ENCODE measurements at regions not wholly inside any gene's neighbourhood (a gene's known extent, or its start where the extent isn't known, plus 50 kb on each side); places are given as distances from the start of the nearest gene placed in this dataset.

GRCh38 chr11:44408711-44409470 is 99.0 kb upstream of the ALX4 start (continued):
- TF ChIP-seq ZBTB33 (IDR thresholded peaks at IDR 0.05; ENCODE audit: extremely low read depth, insufficient replicate concordance, low read length) (no peak), POLR2A (IDR thresholded peaks at IDR 0.05; ENCODE audit: borderline replicate concordance, extremely low read depth, insufficient read depth, insufficient read length) (no peak), ZNF274 (IDR thresholded peaks at IDR 0.05; ENCODE audit: low read depth, low read length) (no peak), CEBPB (IDR thresholded peaks at IDR 0.05; ENCODE audit: low read depth) (no peak), CTCF (IDR thresholded peaks at IDR 0.05 in 2 of 3, conservative IDR thresholded peaks at IDR 0.05 in 1 of 3; ENCODE audit: borderline replicate concordance in 1 of 3, insufficient read depth in 1 of 3, low read depth in 2 of 3, low read length in 2 of 3) (no peak)

GRCh38 chr11:44409558-44410236 is 99.8 kb upstream of the ALX4 start:
- RAD21 ChIA-PET (ENCODE audit: low non-redundant PET in 1 of 2, low total read pairs in 2 of 2, uncharacterized antibody in 2 of 2, unreplicated experiment in 2 of 2): no interaction called here
- BruUV-seq (replicated peaks): no TSS peak
- no peak for TF ChIP-seq YY1 (IDR thresholded peaks at IDR 0.05; ENCODE audit: extremely low read depth, insufficient replicate concordance, low read depth, low read length)
- TF ChIP-seq ZNF274 (IDR thresholded peaks at IDR 0.05; ENCODE audit: low read depth, low read length): no peak
- no peak for TF ChIP-seq EZH2 (IDR thresholded peaks at IDR 0.05)
- no peak for TF ChIP-seq EGR1 (IDR thresholded peaks at IDR 0.05; ENCODE audit: low read depth)
- TF ChIP-seq SIN3A (IDR thresholded peaks at IDR 0.05; ENCODE audit: low read depth): no peak
- no peak for TF ChIP-seq CTCF (IDR thresholded peaks at IDR 0.05 in 2 of 3, conservative IDR thresholded peaks at IDR 0.05 in 1 of 3; ENCODE audit: borderline replicate concordance in 1 of 3, insufficient read depth in 1 of 3, low read depth in 2 of 3, low read length in 2 of 3)
- TF ChIP-seq CEBPB (IDR thresholded peaks at IDR 0.05; ENCODE audit: low read depth): no peak
- no peak for TF ChIP-seq REST (IDR thresholded peaks at IDR 0.05; ENCODE audit: low read depth)
- TF ChIP-seq SRF (IDR thresholded peaks at IDR 0.05; ENCODE audit: low read depth): no peak

More at GRCh38 chr11:44409558-44410236, 99.8 kb upstream of the ALX4 start:
- no peak overlapping the region for H3K9ac ChIP-seq (ENCODE audit: low read length)
- ChIA-PET CTCF (no interaction called here), POLR2A (no interaction called here)
- H3K4me1 ChIP-seq (ENCODE audit: control insufficient read depth in 1 of 2, insufficient read depth in 2 of 2, low read length in 2 of 2): 0 out of 4 replicates have a peak, but pooled peaks cover 0 to 6% of the 10 kb centered on the region in 2 experiments
- intact Hi-C loops (cut with micrococcal nuclease): no loop called here
- no peak overlapping the region for H2AFZ ChIP-seq (ENCODE audit: low read depth, low read length, poor library complexity, severe bottlenecking)
- ATAC-seq (no peak), DNase-seq (ENCODE audit: low read depth, low spot score) (no peak)
- peaks cover 28% of the 10 kb centered on the region; the same call in 1 of the 2 replicates for H3K27me3 ChIP-seq (ENCODE audit: insufficient read depth, low read length)
- no peaks in the 10 kb centered on the region for H3K79me2 ChIP-seq (ENCODE audit: insufficient read depth, low read length)
- no peaks in the 10 kb centered on the region for H3K36me3 ChIP-seq (ENCODE audit: control insufficient read depth in 1 of 2, insufficient read depth in 2 of 2, low read length in 2 of 2)
- H3K4me2 ChIP-seq (ENCODE audit: low read length): no peak overlapping the region
- H4K20me1 ChIP-seq (ENCODE audit: insufficient read depth): no peaks in the 10 kb centered on the region
- no peak overlapping the region for H3K4me3 ChIP-seq (replicated peaks in 1 of 2; ENCODE audit: low read depth in 1 of 2, low read length in 2 of 2)
- H3K27ac ChIP-seq (ENCODE audit: low read depth, low read length): no peak overlapping the region
- H3K9me2 ChIP-seq (ENCODE audit: insufficient read depth): no peaks in the 10 kb centered on the region
- H3K9me3 ChIP-seq (ENCODE audit: control insufficient read depth in 1 of 2, insufficient read depth in 1 of 2, low read depth in 1 of 2, low read length in 2 of 2): no peaks in the 10 kb centered on the region

All from HCT116 (cell line).